ENCODE measurements at regions not wholly inside any gene's neighbourhood (a gene's known extent, or its start where the extent isn't known, plus 50 kb on each side); places are given as distances from the start of the nearest gene placed in this dataset.

DNA sequence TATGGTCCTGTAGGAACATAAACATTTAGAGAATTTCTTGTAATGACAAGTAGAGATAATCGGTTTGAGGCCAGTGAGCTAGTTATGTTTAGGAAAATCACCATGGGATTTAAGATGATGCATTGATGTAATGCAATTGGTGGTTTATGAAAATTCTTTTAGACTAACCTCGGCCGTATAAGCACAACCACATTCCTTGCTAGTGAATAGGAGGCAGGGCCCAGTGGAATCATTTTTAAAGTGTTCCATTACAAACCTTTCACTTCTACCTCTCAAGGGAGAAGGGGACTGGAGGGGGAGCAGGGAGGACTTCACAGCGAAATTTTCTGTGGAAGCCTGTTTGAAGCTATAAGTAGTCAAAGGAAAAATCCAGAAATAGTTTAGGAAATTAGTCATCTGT is 71.8 kb upstream of the NFIL3 start:
- Histone ChIP-seq H2BK120ac (replicated peaks; ENCODE audit: low read depth, low read length) (no peak overlapping the region), H3K4me2 (ENCODE audit: insufficient read depth in 1 of 2, low read depth in 2 of 2, low read length in 2 of 2) (no peak overlapping the region), H3K27me3 (replicated peaks in 1 of 4; ENCODE audit: control insufficient read depth in 3 of 4, extremely low read depth in 1 of 4, insufficient read depth in 3 of 4, low read length in 3 of 4) (no peaks in the 10 kb centered on the region), H3K27ac (ENCODE audit: low read depth, low read length) (no peak overlapping the region), H2BK5ac (ENCODE audit: low read depth, low read length) (no peak overlapping the region), H2AK5ac (ENCODE audit: low read depth, low read length) (no peak overlapping the region), H3K9me3 (ENCODE audit: insufficient read depth in 2 of 2, low read depth in 1 of 2, low read length in 1 of 2) (no peaks in the 10 kb centered on the region), H2BK15ac (ENCODE audit: low read length) (no peak overlapping the region), H2BK20ac (ENCODE audit: low read length) (no peak overlapping the region), H2BK12ac (ENCODE audit: low read depth, low read length) (no peak overlapping the region), H3K79me1 (ENCODE audit: low read depth, low read length) (no peaks in the 10 kb centered on the region), H3K56ac (replicated peaks; ENCODE audit: insufficient read length, low read depth, low read length) (no peak overlapping the region), H3K36me3 (ENCODE audit: control insufficient read depth in 2 of 4, insufficient read depth in 4 of 4, low read length in 3 of 4) (no peaks in the 10 kb centered on the region), H3K4me3 (ENCODE audit: extremely low read depth in 1 of 4, insufficient read depth in 2 of 4, low read depth in 3 of 4, low read length in 4 of 4) (no peak overlapping the region), H3K23ac (ENCODE audit: insufficient read length) (no peak overlapping the region), H3K18ac (ENCODE audit: extremely low read depth, low read length) (no peak overlapping the region), H3K79me2 (ENCODE audit: control insufficient read depth in 1 of 2, insufficient read depth in 2 of 2, low read length in 2 of 2) (no peaks in the 10 kb centered on the region), H4K20me1 (replicated peaks in 1 of 2; ENCODE audit: control insufficient read depth in 1 of 2, insufficient read depth in 2 of 2, low read length in 2 of 2) (no peaks in the 10 kb centered on the region), H4K8ac (ENCODE audit: extremely low read depth, insufficient read depth, low read length) (no peak overlapping the region), H4K91ac (replicated peaks; ENCODE audit: insufficient read length, low read length) (no peak overlapping the region), H3K14ac (ENCODE audit: insufficient read length) (no peak overlapping the region), H3K9ac (replicated peaks in 1 of 4; ENCODE audit: extremely low read depth in 1 of 4, low read depth in 3 of 4, low read length in 3 of 4) (no peak overlapping the region), H2AFZ (ENCODE audit: low read length) (no peak overlapping the region), H3K4me1 (replicated peaks in 1 of 4; ENCODE audit: control insufficient read depth in 3 of 4, insufficient read depth in 4 of 4, low read length in 3 of 4) (peaks cover 0 to 5% (median 2%) of the 10 kb centered on the region in 4 experiments; a peak in 3 of 7 replicates), H4K5ac (ENCODE audit: insufficient read length, low read depth, low read length) (no peak overlapping the region), H3K23me2 (ENCODE audit: low read depth, low read length) (no peaks in the 10 kb centered on the region), H3K4ac (replicated peaks; ENCODE audit: insufficient read length, low read depth, low read length) (no peak overlapping the region)
- TF ChIP-seq EP300 (IDR thresholded peaks at IDR 0.05; ENCODE audit: borderline replicate concordance in 1 of 2, low read depth in 2 of 2, low read length in 2 of 2) (no peak), SAP30 (IDR thresholded peaks at IDR 0.05; ENCODE audit: insufficient read depth, insufficient replicate concordance, low read length) (no peak), RFX5 (IDR thresholded peaks at IDR 0.05; ENCODE audit: borderline replicate concordance, low read depth, low read length) (no peak), JUN (IDR thresholded peaks at IDR 0.05; ENCODE audit: low read depth, low read length) (no peak), RNF2 (IDR thresholded peaks at IDR 0.05; ENCODE audit: borderline replicate concordance, low read depth, low read length, missing control alignments, poor library complexity, severe bottlenecking) (no peak), MAFK (IDR thresholded peaks at IDR 0.05; ENCODE audit: low read depth, low read length) (no peak), POU5F1 (IDR thresholded peaks at IDR 0.05; ENCODE audit: low read depth, low read length) (no peak), KDM1A (IDR thresholded peaks at IDR 0.05; ENCODE audit: borderline replicate concordance, low read length) (no peak), SP1 (IDR thresholded peaks at IDR 0.05; ENCODE audit: low read depth, low read length) (no peak), CTBP2 (IDR thresholded peaks at IDR 0.05; ENCODE audit: borderline replicate concordance, insufficient read depth, insufficient read length, low read length) (no peak), TCF12 (IDR thresholded peaks at IDR 0.05; ENCODE audit: low read depth, low read length) (no peak)
- TF ChIP-seq, protein P1, sequence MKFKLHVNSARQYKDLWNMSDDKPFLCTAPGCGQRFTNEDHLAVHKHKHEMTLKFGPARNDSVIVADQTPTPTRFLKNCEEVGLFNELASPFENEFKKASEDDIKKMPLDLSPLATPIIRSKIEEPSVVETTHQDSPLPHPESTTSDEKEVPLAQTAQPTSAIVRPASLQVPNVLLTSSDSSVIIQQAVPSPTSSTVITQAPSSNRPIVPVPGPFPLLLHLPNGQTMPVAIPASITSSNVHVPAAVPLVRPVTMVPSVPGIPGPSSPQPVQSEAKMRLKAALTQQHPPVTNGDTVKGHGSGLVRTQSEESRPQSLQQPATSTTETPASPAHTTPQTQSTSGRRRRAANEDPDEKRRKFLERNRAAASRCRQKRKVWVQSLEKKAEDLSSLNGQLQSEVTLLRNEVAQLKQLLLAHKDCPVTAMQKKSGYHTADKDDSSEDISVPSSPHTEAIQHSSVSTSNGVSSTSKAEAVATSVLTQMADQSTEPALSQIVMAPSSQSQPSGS (IDR thresholded peaks at IDR 0.05; ENCODE audit: low read length), result no peak
- CTCF ChIA-PET (ENCODE audit: partially characterized antibody), result interaction anchor here (0.6 kb wide), 1 partner anchor 15 kb away, joined by 3 read pairs; no protein-coding TSS in a partner anchor
- FAIRE-seq (no peak), DNase-seq (ENCODE audit: low read depth in 1 of 2, low spot score in 2 of 2) (no peak)
- WGBS, 2 experiments (ENCODE audit: extremely low coverage in 1 of 2, insufficient coverage in 1 of 2, insufficient read length in 1 of 2, insufficient replicate concordance in 2 of 2, low coverage in 1 of 2, low lambda C conversion rate in 2 of 2, missing lambda C conversion rate in 1 of 2), result 93% methylated on average over 4 of the region's 4 CpGs; no CpG with 5 or more reads in 1 of the 2 experiments
- POLR2A ChIA-PET (ENCODE audit: partially characterized antibody), result no interaction called here

Measured in H1 (cell line).